ENCODE measurements at regions not wholly inside any gene's neighbourhood (a gene's known extent, or its start where the extent isn't known, plus 50 kb on each side); places are given as distances from the start of the nearest gene placed in this dataset.
"Not testable (repeated sequence)": the region's sequence is repeated elsewhere in the genome, so short reads cannot be mapped to it uniquely, and the experiment has no call there.

GRCh38 chr21:5144731-5145130 is 5376.7 kb upstream of the TPTE start:
- H2AFZ ChIP-seq (replicated peaks; ENCODE audit: low read length, poor library complexity); H3K9ac ChIP-seq (ENCODE audit: low read depth, low read length); H4K8ac ChIP-seq (ENCODE audit: low read depth in 2 of 2, low read length in 2 of 2); H2AK5ac ChIP-seq (ENCODE audit: low read depth, low read length); H2BK20ac ChIP-seq (ENCODE audit: low read depth, low read length); H3K14ac ChIP-seq (replicated peaks; ENCODE audit: low read depth, low read length); BruUV-seq (replicated peaks); H3K4ac ChIP-seq (ENCODE audit: low read depth, low read length); CTCF ChIA-PET; H3K4me1 ChIP-seq (ENCODE audit: control insufficient read depth, insufficient read depth, low read length); H3K23ac ChIP-seq (ENCODE audit: low read depth, low read length); intact Hi-C loops (cut with micrococcal nuclease); H4K20me1 ChIP-seq (ENCODE audit: insufficient read depth, low read length); H3K9me1 ChIP-seq (ENCODE audit: insufficient read depth, low read length); H4K5ac ChIP-seq (ENCODE audit: low read depth, low read length); in situ Hi-C loops (cut with MboI; ENCODE audit: low sequenced_read_pairs); H3K27me3 ChIP-seq (ENCODE audit: control insufficient read depth, insufficient read depth, low read length); H3K27ac ChIP-seq (ENCODE audit: insufficient read depth, low read length); H3K4me3 ChIP-seq (ENCODE audit: insufficient read depth, low read depth, low read length); H3K56ac ChIP-seq (ENCODE audit: extremely low read depth, insufficient read depth, low read length); dilution Hi-C loops (cut with HindIII; ENCODE audit: low sequenced_read_pairs, unreplicated experiment); H2BK120ac ChIP-seq (ENCODE audit: low read depth, low read length); H2BK15ac ChIP-seq (ENCODE audit: low read depth, low read length); H2AK9ac ChIP-seq (replicated peaks; ENCODE audit: low read depth, low read length, poor library complexity); H2BK5ac ChIP-seq (ENCODE audit: low read depth, low read length, poor library complexity, severe bottlenecking); H3K79me1 ChIP-seq (ENCODE audit: low read depth in 1 of 2, low read length in 2 of 2); ATAC-seq (ENCODE audit: low read depth); POLR2A ChIA-PET (ENCODE audit: unreplicated experiment); H4K91ac ChIP-seq (ENCODE audit: insufficient read depth, low read depth, low read length); H3K4me2 ChIP-seq (ENCODE audit: low read depth, low read length); H3K9me3 ChIP-seq (ENCODE audit: control insufficient read depth, insufficient read depth, low read length); DNase-seq; H3K18ac ChIP-seq (ENCODE audit: low read depth, low read length); H3K36me3 ChIP-seq (ENCODE audit: control insufficient read depth, insufficient read depth, low read length): not testable (repeated sequence)
- no CpG with 5 or more reads among the region's 15 CpGs for WGBS, 2 experiments (ENCODE audit: extremely low coverage in 2 of 2, insufficient read length in 1 of 2)

GRCh38 chr21:5147685-5148084 is 5373.7 kb upstream of the TPTE start:
- in situ Hi-C loops (cut with MboI; ENCODE audit: low sequenced_read_pairs); BruUV-seq (replicated peaks); H3K4me1 ChIP-seq (ENCODE audit: control insufficient read depth, insufficient read depth, low read length); H3K4ac ChIP-seq (ENCODE audit: low read depth, low read length); H3K23ac ChIP-seq (ENCODE audit: low read depth, low read length); H3K36me3 ChIP-seq (ENCODE audit: control insufficient read depth, insufficient read depth, low read length); H3K79me1 ChIP-seq (ENCODE audit: low read depth in 1 of 2, low read length in 2 of 2); H3K4me2 ChIP-seq (ENCODE audit: low read depth, low read length); H3K9ac ChIP-seq (ENCODE audit: low read depth, low read length); H3K9me3 ChIP-seq (ENCODE audit: control insufficient read depth, insufficient read depth, low read length); H4K20me1 ChIP-seq (ENCODE audit: insufficient read depth, low read length); H2AFZ ChIP-seq (replicated peaks; ENCODE audit: low read length, poor library complexity); H4K91ac ChIP-seq (ENCODE audit: insufficient read depth, low read depth, low read length); DNase-seq; H2BK15ac ChIP-seq (ENCODE audit: low read depth, low read length); H4K5ac ChIP-seq (ENCODE audit: low read depth, low read length); H3K27me3 ChIP-seq (ENCODE audit: control insufficient read depth, insufficient read depth, low read length); ATAC-seq (ENCODE audit: low read depth); H2BK20ac ChIP-seq (ENCODE audit: low read depth, low read length); dilution Hi-C loops (cut with HindIII; ENCODE audit: low sequenced_read_pairs, unreplicated experiment); H4K8ac ChIP-seq (ENCODE audit: low read depth in 2 of 2, low read length in 2 of 2); H2BK120ac ChIP-seq (ENCODE audit: low read depth, low read length); intact Hi-C loops (cut with micrococcal nuclease); H3K4me3 ChIP-seq (ENCODE audit: insufficient read depth, low read depth, low read length); H2BK5ac ChIP-seq (ENCODE audit: low read depth, low read length, poor library complexity, severe bottlenecking); CTCF ChIA-PET; H3K14ac ChIP-seq (replicated peaks; ENCODE audit: low read depth, low read length); H2AK9ac ChIP-seq (replicated peaks; ENCODE audit: low read depth, low read length, poor library complexity); POLR2A ChIA-PET (ENCODE audit: unreplicated experiment); H3K18ac ChIP-seq (ENCODE audit: low read depth, low read length); H2AK5ac ChIP-seq (ENCODE audit: low read depth, low read length); H3K56ac ChIP-seq (ENCODE audit: extremely low read depth, insufficient read depth, low read length); H3K9me1 ChIP-seq (ENCODE audit: insufficient read depth, low read length); H3K27ac ChIP-seq (ENCODE audit: insufficient read depth, low read length): not testable (repeated sequence)
- no CpG with 5 or more reads among the region's 18 CpGs for WGBS, 2 experiments (ENCODE audit: extremely low coverage in 2 of 2, insufficient read length in 1 of 2)

All from IMR-90 (cell line).